Vagina (tissue), 2 donors: ENCODE measurements at regions not wholly inside any gene's neighbourhood (a gene's known extent, or its start where the extent isn't known, plus 50 kb on each side); places are given as distances from the start of the nearest gene placed in this dataset.

Experiments used
- DNase-seq, 2 donors: peaks; one replicate each; pipeline ENCODE4 v3.0.0-alpha.2; 2017; ENCODE audit errors: extremely low spot score in 2 of 2
- H3K27ac ChIP-seq: fragments of 200-600 bp; sonication (generic); one replicate; pipeline ENCODE4 v1.5.1; 2019
- H3K27me3 ChIP-seq: fragments of 200-600 bp; sonication (generic); one replicate; pipeline ENCODE4 v1.5.1; 2019
- H3K36me3 ChIP-seq, 2 donors: fragments of 200-600 bp; sonication (generic); one replicate each; pipeline ENCODE4 v1.5.1; 2017 to 2019
- H3K4me1 ChIP-seq: fragments of 200-600 bp; sonication (generic); one replicate; pipeline ENCODE4 v1.5.1; 2019
- H3K4me3 ChIP-seq, 2 donors: fragments of 200-600 bp; sonication (generic); 1 replicate in 1 of 2; 2 replicates in 1 of 2; pipeline ENCODE4 v1.5.1; 2016 to 2019
- H3K9me3 ChIP-seq: fragments of 200-600 bp; sonication (generic); one replicate; pipeline ENCODE4 v1.5.1; 2019
- POLR2A ChIP-seq, 2 donors: fragments of 450-650 bp; IDR thresholded peaks; one replicate each; pipeline ENCODE4 v1.6.1; 2017; ENCODE audit warnings: antibody characterized with exemption in 2 of 2, mild to moderate bottlenecking in 2 of 2, moderate library complexity in 2 of 2
- POLR2AphosphoS5 ChIP-seq, 2 donors: sonication (generic); formaldehyde crosslinking; IDR thresholded peaks; one replicate each; pipeline ENCODE4 v1.9.0; 2017; ENCODE audit warnings: antibody characterized with exemption in 2 of 2, mild to moderate bottlenecking in 2 of 2, low read depth in 1 of 2; ENCODE audit not compliant: insufficient read depth in 1 of 2
- intact Hi-C: fragments of 100-400 bp; cut with DNase I; formaldehyde crosslinking; loops from one replicate; pipeline ENCODE4 v1.15.1; 2023
- TF ChIP-seq, protein P1 (sequence below), 3 experiments: fragments of 450-650 bp in 2 of 3; fragments of 200-600 bp in 1 of 3; sonication (generic) in 1 of 3; IDR thresholded peaks; one replicate each; pipeline ENCODE4 v1.5.1; 2017 to 2019; ENCODE audit warnings: antibody characterized with exemption in 3 of 3, mild to moderate bottlenecking in 2 of 3, moderate library complexity in 2 of 3

DNA sequence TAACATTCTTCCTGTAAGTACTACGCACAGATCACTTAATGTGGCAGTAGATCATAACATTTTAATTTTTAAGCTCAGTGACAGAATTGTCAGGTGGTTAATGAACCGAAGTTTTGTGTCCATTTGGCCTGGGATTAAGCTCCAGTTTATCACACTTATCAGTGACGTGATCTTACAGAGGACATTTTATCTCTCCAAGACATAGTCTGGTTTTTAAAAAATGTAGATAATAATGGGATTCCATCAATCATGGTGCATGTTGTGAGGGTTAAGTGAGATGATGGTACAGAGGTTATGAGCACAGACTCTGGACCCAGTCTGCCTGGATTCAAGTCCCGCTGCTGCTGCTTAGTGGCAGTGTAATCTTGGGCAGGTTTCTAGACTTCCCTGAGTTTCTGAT lies 66.0 kb upstream of the ZFAND5 start:
- DNase-seq = no peak
- H3K36me3 ChIP-seq = no peaks in the 10 kb centered on the region
- no peaks in the 10 kb centered on the region for H3K9me3 ChIP-seq
- H3K27me3 ChIP-seq = no peaks in the 10 kb centered on the region
- TF ChIP-seq, protein P1, sequence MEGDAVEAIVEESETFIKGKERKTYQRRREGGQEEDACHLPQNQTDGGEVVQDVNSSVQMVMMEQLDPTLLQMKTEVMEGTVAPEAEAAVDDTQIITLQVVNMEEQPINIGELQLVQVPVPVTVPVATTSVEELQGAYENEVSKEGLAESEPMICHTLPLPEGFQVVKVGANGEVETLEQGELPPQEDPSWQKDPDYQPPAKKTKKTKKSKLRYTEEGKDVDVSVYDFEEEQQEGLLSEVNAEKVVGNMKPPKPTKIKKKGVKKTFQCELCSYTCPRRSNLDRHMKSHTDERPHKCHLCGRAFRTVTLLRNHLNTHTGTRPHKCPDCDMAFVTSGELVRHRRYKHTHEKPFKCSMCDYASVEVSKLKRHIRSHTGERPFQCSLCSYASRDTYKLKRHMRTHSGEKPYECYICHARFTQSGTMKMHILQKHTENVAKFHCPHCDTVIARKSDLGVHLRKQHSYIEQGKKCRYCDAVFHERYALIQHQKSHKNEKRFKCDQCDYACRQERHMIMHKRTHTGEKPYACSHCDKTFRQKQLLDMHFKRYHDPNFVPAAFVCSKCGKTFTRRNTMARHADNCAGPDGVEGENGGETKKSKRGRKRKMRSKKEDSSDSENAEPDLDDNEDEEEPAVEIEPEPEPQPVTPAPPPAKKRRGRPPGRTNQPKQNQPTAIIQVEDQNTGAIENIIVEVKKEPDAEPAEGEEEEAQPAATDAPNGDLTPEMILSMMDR (IDR thresholded peaks at IDR 0.05) = no peak
- TF ChIP-seq POLR2A (IDR thresholded peaks at IDR 0.05) (no peak), POLR2AphosphoS5 (IDR thresholded peaks at IDR 0.05; ENCODE audit: insufficient read depth in 1 of 2, low read depth in 1 of 2) (no peak)
- no peak overlapping the region for H3K27ac ChIP-seq
- intact Hi-C loops = no loop called here
- H3K4me3 ChIP-seq = no peak overlapping the region
- H3K4me1 ChIP-seq = no peaks in the 10 kb centered on the region

DNA sequence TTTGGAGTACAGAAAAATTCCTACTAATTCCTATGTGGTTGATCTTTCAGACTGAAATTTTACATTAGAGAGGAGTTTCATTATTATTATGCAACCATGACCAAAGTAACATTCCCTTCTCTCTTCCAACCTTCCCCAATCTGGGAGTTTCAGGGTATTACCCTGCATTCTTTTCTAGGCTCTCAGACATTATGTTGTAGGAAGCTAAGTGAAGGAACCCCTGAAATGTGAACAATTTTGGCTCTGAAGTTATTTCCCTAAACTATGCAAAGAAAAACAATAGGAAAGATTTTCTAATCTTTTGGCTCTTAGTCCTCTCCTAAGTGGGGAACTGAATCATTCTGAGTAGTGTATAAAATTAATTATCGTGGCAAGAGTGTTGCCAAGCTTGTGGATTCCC lies 63.3 kb upstream of the ZFAND5 start:
- Histone ChIP-seq H3K27me3 (no peaks in the 10 kb centered on the region), H3K36me3 (no peaks in the 10 kb centered on the region), H3K9me3 (no peaks in the 10 kb centered on the region), H3K4me1 (no peaks in the 10 kb centered on the region), H3K27ac (no peak overlapping the region), H3K4me3 (no peak overlapping the region)
- intact Hi-C loops = no loop called here
- no peak for DNase-seq
- TF ChIP-seq POLR2A (IDR thresholded peaks at IDR 0.05) = no peak
- TF ChIP-seq, protein P1 (IDR thresholded peaks at IDR 0.05) = no peak
- TF ChIP-seq POLR2AphosphoS5 (IDR thresholded peaks at IDR 0.05; ENCODE audit: insufficient read depth in 1 of 2, low read depth in 1 of 2) = no peak

DNA sequence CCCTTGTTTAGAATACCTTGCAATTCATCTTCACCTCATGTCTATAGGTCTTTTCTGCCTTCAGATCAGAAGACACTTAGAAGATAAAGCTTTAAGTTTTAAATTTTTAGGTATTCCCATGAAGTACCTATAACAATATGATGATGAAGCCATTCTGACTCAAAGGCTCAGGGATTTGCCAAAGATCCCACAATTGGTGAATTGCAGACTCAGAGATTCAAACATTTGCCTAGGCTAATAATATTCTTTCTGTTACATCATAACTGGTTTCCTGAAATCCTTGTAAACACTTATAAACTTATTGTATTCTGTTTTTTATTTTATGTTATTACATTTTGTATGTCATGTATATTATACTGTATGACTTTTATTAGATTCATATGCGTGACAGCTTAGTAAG lies 62.8 kb upstream of the ZFAND5 start:
- intact Hi-C loops = no loop called here
- TF ChIP-seq POLR2A (IDR thresholded peaks at IDR 0.05) (no peak), POLR2AphosphoS5 (IDR thresholded peaks at IDR 0.05; ENCODE audit: insufficient read depth in 1 of 2, low read depth in 1 of 2) (no peak)
- TF ChIP-seq, protein P1 (IDR thresholded peaks at IDR 0.05) = no peak
- DNase-seq = no peak

DNA sequence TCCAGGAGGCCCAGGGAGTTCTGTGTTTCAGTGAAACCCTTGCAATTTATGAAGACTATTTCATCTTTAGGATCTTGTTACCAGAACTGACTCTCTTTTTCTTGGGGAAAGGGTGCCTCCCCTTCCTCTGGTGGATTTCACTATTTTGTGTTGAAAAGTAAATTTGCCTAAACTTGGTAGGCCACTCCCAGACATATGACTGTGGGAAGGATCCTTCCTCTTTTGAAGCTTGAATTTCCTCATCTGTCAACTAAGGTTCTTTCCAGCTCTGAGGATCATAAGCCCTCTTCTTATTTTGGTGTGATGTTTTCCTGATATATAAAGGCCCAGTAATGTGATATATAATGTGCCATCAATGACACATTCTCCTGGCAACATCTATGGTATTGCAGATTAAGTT lies 59.1 kb upstream of the ZFAND5 start:
- intact Hi-C loops = no loop called here
- H3K27ac ChIP-seq = no peak overlapping the region
- H3K4me3 ChIP-seq = no peak overlapping the region
- TF ChIP-seq POLR2A (IDR thresholded peaks at IDR 0.05) (no peak), POLR2AphosphoS5 (IDR thresholded peaks at IDR 0.05; ENCODE audit: insufficient read depth in 1 of 2, low read depth in 1 of 2) (no peak)
- TF ChIP-seq, protein P1 (IDR thresholded peaks at IDR 0.05) = no peak
- no peaks in the 10 kb centered on the region for H3K27me3 ChIP-seq
- H3K4me1 ChIP-seq = no peaks in the 10 kb centered on the region
- no peaks in the 10 kb centered on the region for H3K9me3 ChIP-seq
- no peak for DNase-seq
- no peaks in the 10 kb centered on the region for H3K36me3 ChIP-seq

More for the DNA sequence above, 62.8 kb upstream of the ZFAND5 start:
- Histone ChIP-seq H3K27ac (no peak overlapping the region), H3K4me1 (no peaks in the 10 kb centered on the region), H3K27me3 (no peaks in the 10 kb centered on the region), H3K9me3 (no peaks in the 10 kb centered on the region), H3K4me3 (no peak overlapping the region), H3K36me3 (no peaks in the 10 kb centered on the region)

DNA sequence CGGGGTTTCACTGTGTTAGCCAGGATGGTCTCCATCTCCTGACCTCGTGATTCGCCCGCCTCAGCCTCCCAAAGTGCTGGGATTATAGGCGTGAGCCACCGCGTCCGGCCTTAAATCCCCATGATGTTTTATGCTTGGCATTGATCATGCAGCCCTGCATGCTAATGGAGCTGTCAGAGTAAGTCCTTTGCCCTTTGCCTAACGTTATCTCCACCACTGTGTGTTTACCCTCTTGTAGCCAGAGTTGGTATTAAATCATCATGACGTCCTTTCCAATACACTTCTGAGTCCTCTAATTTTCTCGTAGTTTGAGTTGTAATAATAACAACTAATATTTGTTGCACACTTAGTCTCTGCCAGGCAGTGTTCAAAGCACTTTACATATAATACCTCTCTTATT lies 57.2 kb upstream of the ZFAND5 start:
- H3K27me3 ChIP-seq = no peaks in the 10 kb centered on the region
- H3K4me1 ChIP-seq = no peaks in the 10 kb centered on the region
- TF ChIP-seq POLR2AphosphoS5 (IDR thresholded peaks at IDR 0.05; ENCODE audit: insufficient read depth in 1 of 2, low read depth in 1 of 2) (no peak), POLR2A (IDR thresholded peaks at IDR 0.05) (no peak)
- TF ChIP-seq, protein P1 (IDR thresholded peaks at IDR 0.05) = no peak
- no peak overlapping the region for H3K27ac ChIP-seq
- intact Hi-C loops = no loop called here
- no peak for DNase-seq
- no peaks in the 10 kb centered on the region for H3K9me3 ChIP-seq
- no peaks in the 10 kb centered on the region for H3K36me3 ChIP-seq
- no peak overlapping the region for H3K4me3 ChIP-seq
